DOHH2 (cell line): ENCODE measurements at regions not wholly inside any gene's neighbourhood (a gene's known extent, or its start where the extent isn't known, plus 50 kb on each side); places are given as distances from the start of the nearest gene placed in this dataset.

Experiments used
- CTCF ChIP-seq: fragments of 200-600 bp; sonication (generic); IDR thresholded peaks from one replicate; pipeline ENCODE4 v1.5.1; 2014; ENCODE audit warnings: antibody characterized with exemption, mild to moderate bottlenecking, low read depth, low read length; ENCODE audit not compliant: poor library complexity, severe bottlenecking
- EZH2phosphoT487 ChIP-seq: fragments of 200-600 bp; sonication (generic); IDR thresholded peaks from 2 replicates; pipeline ENCODE4 v1.6.1; 2017; ENCODE audit warnings: borderline replicate concordance, mild to moderate bottlenecking, antibody characterized with exemption, low read length, moderate library complexity, mixed read lengths

GRCh38 chr10:90328896-90329295 is 528.9 kb downstream of the HTR7 start:
- TF ChIP-seq CTCF (no peak), EZH2phosphoT487 (no peak)
